K562 (cell line): ENCODE measurements at regions not wholly inside any gene's neighbourhood (a gene's known extent, or its start where the extent isn't known, plus 50 kb on each side); places are given as distances from the start of the nearest gene placed in this dataset.

Experiments
- ARHGAP35 ChIP-seq: fragments of 450-650 bp; IDR thresholded peaks from 2 replicates; pipeline ENCODE4 v1.6.1; 2018; ENCODE audit not compliant: partially characterized antibody
- BACH1 ChIP-seq: fragments of 200-800 bp; sonication (Bioruptor generic); IDR thresholded peaks from 2 replicates; pipeline ENCODE4 v1.6.1; 2016; ENCODE audit warnings: missing genetic modification characterization, missing compliant biosample characterization
- HDAC1 ChIP-seq, 2 experiments: fragments of 450-650 bp; IDR thresholded peaks; 2 replicates each; pipeline ENCODE4 v1.6.1; 2016 to 2017; ENCODE audit warnings: inconsistent platforms in 1 of 2, mild to moderate bottlenecking in 1 of 2, moderate library complexity in 1 of 2
- HSF4 ChIP-seq: fragments of 250-450 bp; sonication (Bioruptor Pico); IDR thresholded peaks from 2 replicates; pipeline ENCODE4 v2.1.2; 2022; ENCODE audit warnings: mild to moderate bottlenecking, moderate library complexity, borderline replicate concordance
- KLF10 ChIP-seq: fragments of 250-450 bp; sonication (Bioruptor Pico); IDR thresholded peaks from 2 replicates; pipeline ENCODE4 v1.6.1; 2021; ENCODE audit warnings: matching md5 sums
- MCM2 ChIP-seq: fragments of 450-650 bp; IDR thresholded peaks from 2 replicates; pipeline ENCODE4 v1.6.1; 2017; ENCODE audit warnings: low read depth, mild to moderate bottlenecking
- PYGO2 ChIP-seq: fragments of 450-650 bp; IDR thresholded peaks from 2 replicates; pipeline ENCODE4 v1.6.1; 2016; ENCODE audit warnings: mild to moderate bottlenecking, missing genetic modification characterization, moderate library complexity, missing compliant biosample characterization
- ZNF398 ChIP-seq: fragments of 250-450 bp; sonication (Bioruptor Pico); IDR thresholded peaks from 2 replicates; pipeline ENCODE4 v1.8.0; 2021; ENCODE audit warnings: moderate library complexity, mild to moderate bottlenecking, inconsistent platforms
- ZNF77 ChIP-seq: fragments of 250-450 bp; sonication (Bioruptor Pico); IDR thresholded peaks from 2 replicates; pipeline ENCODE4 v1.5.0; 2020
- TF ChIP-seq, protein P1 (sequence below): sonication (generic); formaldehyde crosslinking; IDR thresholded peaks from 2 replicates; pipeline ENCODE4 v1.9.0; 2022; ENCODE audit warnings: mild to moderate bottlenecking, missing genetic modification reagents
- TF ChIP-seq, protein P2 (sequence below): fragments of 450-650 bp; IDR thresholded peaks from 2 replicates; pipeline ENCODE4 v1.6.1; 2016; ENCODE audit warnings: mild to moderate bottlenecking, moderate library complexity
- TF ChIP-seq, protein P3 (sequence below): IDR thresholded peaks from 2 replicates; pipeline ENCODE4 v1.6.1; 2011; ENCODE audit warnings: borderline replicate concordance, low read depth, mild to moderate bottlenecking, moderate library complexity, low read length; ENCODE audit not compliant: insufficient read depth, poor library complexity, severe bottlenecking

GRCh38 chr17:77088455-77089123 lies 52.2 kb upstream of the SEC14L1 start (continued):
- TF ChIP-seq ZNF398 (no peak), HSF4 (CRISPR knock-in tag) (no peak), MCM2 (no peak), PYGO2 (tag) (no peak), BACH1 (tag) (no peak), HDAC1 (IDR thresholded peaks at IDR 0.05) (peak; percentile 10 to 96; a peak in 2 of 4 replicates), ARHGAP35 (no peak), ZNF77 (CRISPR knock-in tag) (no peak), KLF10 (CRISPR knock-in tag) (no peak)
- TF ChIP-seq, protein P1, sequence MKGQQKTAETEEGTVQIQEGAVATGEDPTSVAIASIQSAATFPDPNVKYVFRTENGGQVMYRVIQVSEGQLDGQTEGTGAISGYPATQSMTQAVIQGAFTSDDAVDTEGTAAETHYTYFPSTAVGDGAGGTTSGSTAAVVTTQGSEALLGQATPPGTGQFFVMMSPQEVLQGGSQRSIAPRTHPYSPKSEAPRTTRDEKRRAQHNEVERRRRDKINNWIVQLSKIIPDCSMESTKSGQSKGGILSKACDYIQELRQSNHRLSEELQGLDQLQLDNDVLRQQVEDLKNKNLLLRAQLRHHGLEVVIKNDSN (CRISPR knock-in tag) = peak; percentile 84
- TF ChIP-seq, protein P2, sequence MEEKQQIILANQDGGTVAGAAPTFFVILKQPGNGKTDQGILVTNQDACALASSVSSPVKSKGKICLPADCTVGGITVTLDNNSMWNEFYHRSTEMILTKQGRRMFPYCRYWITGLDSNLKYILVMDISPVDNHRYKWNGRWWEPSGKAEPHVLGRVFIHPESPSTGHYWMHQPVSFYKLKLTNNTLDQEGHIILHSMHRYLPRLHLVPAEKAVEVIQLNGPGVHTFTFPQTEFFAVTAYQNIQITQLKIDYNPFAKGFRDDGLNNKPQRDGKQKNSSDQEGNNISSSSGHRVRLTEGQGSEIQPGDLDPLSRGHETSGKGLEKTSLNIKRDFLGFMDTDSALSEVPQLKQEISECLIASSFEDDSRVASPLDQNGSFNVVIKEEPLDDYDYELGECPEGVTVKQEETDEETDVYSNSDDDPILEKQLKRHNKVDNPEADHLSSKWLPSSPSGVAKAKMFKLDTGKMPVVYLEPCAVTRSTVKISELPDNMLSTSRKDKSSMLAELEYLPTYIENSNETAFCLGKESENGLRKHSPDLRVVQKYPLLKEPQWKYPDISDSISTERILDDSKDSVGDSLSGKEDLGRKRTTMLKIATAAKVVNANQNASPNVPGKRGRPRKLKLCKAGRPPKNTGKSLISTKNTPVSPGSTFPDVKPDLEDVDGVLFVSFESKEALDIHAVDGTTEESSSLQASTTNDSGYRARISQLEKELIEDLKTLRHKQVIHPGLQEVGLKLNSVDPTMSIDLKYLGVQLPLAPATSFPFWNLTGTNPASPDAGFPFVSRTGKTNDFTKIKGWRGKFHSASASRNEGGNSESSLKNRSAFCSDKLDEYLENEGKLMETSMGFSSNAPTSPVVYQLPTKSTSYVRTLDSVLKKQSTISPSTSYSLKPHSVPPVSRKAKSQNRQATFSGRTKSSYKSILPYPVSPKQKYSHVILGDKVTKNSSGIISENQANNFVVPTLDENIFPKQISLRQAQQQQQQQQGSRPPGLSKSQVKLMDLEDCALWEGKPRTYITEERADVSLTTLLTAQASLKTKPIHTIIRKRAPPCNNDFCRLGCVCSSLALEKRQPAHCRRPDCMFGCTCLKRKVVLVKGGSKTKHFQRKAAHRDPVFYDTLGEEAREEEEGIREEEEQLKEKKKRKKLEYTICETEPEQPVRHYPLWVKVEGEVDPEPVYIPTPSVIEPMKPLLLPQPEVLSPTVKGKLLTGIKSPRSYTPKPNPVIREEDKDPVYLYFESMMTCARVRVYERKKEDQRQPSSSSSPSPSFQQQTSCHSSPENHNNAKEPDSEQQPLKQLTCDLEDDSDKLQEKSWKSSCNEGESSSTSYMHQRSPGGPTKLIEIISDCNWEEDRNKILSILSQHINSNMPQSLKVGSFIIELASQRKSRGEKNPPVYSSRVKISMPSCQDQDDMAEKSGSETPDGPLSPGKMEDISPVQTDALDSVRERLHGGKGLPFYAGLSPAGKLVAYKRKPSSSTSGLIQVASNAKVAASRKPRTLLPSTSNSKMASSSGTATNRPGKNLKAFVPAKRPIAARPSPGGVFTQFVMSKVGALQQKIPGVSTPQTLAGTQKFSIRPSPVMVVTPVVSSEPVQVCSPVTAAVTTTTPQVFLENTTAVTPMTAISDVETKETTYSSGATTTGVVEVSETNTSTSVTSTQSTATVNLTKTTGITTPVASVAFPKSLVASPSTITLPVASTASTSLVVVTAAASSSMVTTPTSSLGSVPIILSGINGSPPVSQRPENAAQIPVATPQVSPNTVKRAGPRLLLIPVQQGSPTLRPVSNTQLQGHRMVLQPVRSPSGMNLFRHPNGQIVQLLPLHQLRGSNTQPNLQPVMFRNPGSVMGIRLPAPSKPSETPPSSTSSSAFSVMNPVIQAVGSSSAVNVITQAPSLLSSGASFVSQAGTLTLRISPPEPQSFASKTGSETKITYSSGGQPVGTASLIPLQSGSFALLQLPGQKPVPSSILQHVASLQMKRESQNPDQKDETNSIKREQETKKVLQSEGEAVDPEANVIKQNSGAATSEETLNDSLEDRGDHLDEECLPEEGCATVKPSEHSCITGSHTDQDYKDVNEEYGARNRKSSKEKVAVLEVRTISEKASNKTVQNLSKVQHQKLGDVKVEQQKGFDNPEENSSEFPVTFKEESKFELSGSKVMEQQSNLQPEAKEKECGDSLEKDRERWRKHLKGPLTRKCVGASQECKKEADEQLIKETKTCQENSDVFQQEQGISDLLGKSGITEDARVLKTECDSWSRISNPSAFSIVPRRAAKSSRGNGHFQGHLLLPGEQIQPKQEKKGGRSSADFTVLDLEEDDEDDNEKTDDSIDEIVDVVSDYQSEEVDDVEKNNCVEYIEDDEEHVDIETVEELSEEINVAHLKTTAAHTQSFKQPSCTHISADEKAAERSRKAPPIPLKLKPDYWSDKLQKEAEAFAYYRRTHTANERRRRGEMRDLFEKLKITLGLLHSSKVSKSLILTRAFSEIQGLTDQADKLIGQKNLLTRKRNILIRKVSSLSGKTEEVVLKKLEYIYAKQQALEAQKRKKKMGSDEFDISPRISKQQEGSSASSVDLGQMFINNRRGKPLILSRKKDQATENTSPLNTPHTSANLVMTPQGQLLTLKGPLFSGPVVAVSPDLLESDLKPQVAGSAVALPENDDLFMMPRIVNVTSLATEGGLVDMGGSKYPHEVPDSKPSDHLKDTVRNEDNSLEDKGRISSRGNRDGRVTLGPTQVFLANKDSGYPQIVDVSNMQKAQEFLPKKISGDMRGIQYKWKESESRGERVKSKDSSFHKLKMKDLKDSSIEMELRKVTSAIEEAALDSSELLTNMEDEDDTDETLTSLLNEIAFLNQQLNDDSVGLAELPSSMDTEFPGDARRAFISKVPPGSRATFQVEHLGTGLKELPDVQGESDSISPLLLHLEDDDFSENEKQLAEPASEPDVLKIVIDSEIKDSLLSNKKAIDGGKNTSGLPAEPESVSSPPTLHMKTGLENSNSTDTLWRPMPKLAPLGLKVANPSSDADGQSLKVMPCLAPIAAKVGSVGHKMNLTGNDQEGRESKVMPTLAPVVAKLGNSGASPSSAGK = peak; percentile 91
- TF ChIP-seq, protein P3, sequence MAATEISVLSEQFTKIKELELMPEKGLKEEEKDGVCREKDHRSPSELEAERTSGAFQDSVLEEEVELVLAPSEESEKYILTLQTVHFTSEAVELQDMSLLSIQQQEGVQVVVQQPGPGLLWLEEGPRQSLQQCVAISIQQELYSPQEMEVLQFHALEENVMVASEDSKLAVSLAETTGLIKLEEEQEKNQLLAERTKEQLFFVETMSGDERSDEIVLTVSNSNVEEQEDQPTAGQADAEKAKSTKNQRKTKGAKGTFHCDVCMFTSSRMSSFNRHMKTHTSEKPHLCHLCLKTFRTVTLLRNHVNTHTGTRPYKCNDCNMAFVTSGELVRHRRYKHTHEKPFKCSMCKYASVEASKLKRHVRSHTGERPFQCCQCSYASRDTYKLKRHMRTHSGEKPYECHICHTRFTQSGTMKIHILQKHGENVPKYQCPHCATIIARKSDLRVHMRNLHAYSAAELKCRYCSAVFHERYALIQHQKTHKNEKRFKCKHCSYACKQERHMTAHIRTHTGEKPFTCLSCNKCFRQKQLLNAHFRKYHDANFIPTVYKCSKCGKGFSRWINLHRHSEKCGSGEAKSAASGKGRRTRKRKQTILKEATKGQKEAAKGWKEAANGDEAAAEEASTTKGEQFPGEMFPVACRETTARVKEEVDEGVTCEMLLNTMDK = peak; percentile 76
